Right lobe of liver (tissue), 4 donors: ENCODE measurements at regions not wholly inside any gene's neighbourhood (a gene's known extent, or its start where the extent isn't known, plus 50 kb on each side); places are given as distances from the start of the nearest gene placed in this dataset.

Experiments
- CTCF ChIP-seq, 4 donors: fragments of 200-600 bp in 3 of 4; fragments of 450-650 bp in 1 of 4; IDR thresholded peaks; one replicate each; pipeline versions ENCODE4 v1.5.1 to v1.8.0; 2016 to 2022; ENCODE audit warnings: antibody characterized with exemption in 4 of 4, mild to moderate bottlenecking in 2 of 4
- POLR2A ChIP-seq: fragments of 450-650 bp; IDR thresholded peaks from one replicate; pipeline ENCODE4 v1.6.1; 2017; ENCODE audit warnings: antibody characterized with exemption, mild to moderate bottlenecking
- donor health status: DM: no; HTN: no; CAD: no.
- donor health status: DM: no; HTN: no; CAD: no.
- donor health status: DM: no; HTN: yes; CAD: no.

GRCh38 chr6:112562301-112563231 lies 215.4 kb downstream of the RFPL4B start:
- TF ChIP-seq CTCF (IDR thresholded peaks at IDR 0.05) (no peak), POLR2A (no peak)
